ENCODE measurements at regions not wholly inside any gene's neighbourhood (a gene's known extent, or its start where the extent isn't known, plus 50 kb on each side); places are given as distances from the start of the nearest gene placed in this dataset.

DNA sequence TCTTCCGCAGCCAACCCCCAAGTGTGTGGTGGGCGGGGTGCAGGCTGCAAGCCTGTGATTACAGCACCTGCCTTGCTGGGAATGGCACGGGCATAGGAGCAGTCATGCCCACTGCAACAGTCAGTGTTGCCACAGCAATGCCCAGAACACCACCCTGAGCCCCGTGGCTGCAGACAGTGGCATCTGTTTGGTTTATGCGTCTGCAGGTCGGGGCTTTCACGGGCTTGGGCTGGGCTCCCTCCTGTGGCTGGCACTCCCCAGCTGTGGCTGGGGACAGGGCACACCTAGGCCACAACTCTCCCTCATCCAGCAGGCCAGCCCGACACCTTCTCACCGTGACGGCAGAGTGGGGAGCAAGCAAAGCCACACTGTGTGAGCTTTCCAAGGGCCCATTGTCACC lies 115.3 kb upstream of the C1QTNF9B start:
- Histone ChIP-seq H3K9me3 (ENCODE audit: control insufficient read depth in 2 of 3, low read length in 3 of 3) (no peaks in the 10 kb centered on the region), H3K4me1 (ENCODE audit: control insufficient read depth in 2 of 2, insufficient read depth in 2 of 2, low read length in 2 of 2) (no peaks in the 10 kb centered on the region), H3K27ac (ENCODE audit: low read depth, low read length) (no peak overlapping the region), H3K4me3 (ENCODE audit: low read length) (no peak overlapping the region), H3K36me3 (ENCODE audit: control insufficient read depth in 2 of 3, insufficient read depth in 3 of 3, low read length in 3 of 3) (no peaks in the 10 kb centered on the region), H3K27me3 (ENCODE audit: control insufficient read depth in 2 of 2, insufficient read depth in 2 of 2, low read length in 2 of 2) (no peaks in the 10 kb centered on the region)
- intact Hi-C loops (cut with micrococcal nuclease), result no loop called here
- H3K4me1 Mint-ChIP-seq, result peaks cover 0 to 2% (median 0%) of the 10 kb centered on the region in 7 donors
- no peak overlapping the region for H3K27ac Mint-ChIP-seq
- H3K9me3 Mint-ChIP-seq, result no peaks in the 10 kb centered on the region
- H3K36me3 Mint-ChIP-seq, result no peaks in the 10 kb centered on the region
- ChIA-PET POLR2A (no interaction called here), CTCF (no interaction called here)
- ATAC-seq, result no peak
- no peak for DNase-seq
- H3K27me3 Mint-ChIP-seq, result peaks cover 0 to 9% (median 0%) of the 10 kb centered on the region in 5 donors
- H3K4me3 Mint-ChIP-seq, result no peak overlapping the region

DNA sequence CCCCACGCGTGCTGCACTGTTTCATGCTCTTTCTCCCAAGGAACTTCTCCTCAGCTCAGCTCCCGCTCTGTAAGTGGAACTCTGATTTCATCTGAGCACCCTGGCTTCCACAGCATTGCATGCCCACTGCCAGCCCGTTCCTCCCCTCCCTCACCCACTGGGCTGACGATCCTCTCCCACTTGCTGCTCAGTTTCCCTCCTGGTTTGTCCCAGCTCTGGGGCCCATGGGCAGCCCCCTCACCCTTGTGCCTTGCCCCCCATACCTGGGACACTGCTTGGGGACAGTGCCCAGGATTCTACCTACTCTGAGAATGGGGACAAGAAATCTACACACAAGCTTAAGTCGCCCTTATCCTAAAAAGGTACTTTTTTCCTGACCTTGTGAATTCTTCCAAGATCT lies 115.9 kb upstream of the C1QTNF9B start:
- no peaks in the 10 kb centered on the region for H3K9me3 ChIP-seq (ENCODE audit: control insufficient read depth in 2 of 3, low read length in 3 of 3)
- Mint-ChIP-seq H3K4me1 (peaks cover 0 to 2% (median 0%) of the 10 kb centered on the region in 7 donors), H3K4me3 (no peak overlapping the region), H3K27ac (no peak overlapping the region), H3K27me3 (peaks cover 0 to 9% (median 0%) of the 10 kb centered on the region in 5 donors), H3K9me3 (no peaks in the 10 kb centered on the region), H3K36me3 (no peaks in the 10 kb centered on the region)
- no peaks in the 10 kb centered on the region for H3K4me1 ChIP-seq (ENCODE audit: control insufficient read depth in 2 of 2, insufficient read depth in 2 of 2, low read length in 2 of 2)
- POLR2A ChIA-PET, result no interaction called here
- intact Hi-C loops (cut with micrococcal nuclease), result no loop called here
- H3K27ac ChIP-seq (ENCODE audit: low read depth, low read length), result no peak overlapping the region
- no peak for ATAC-seq
- H3K36me3 ChIP-seq (ENCODE audit: control insufficient read depth in 2 of 3, insufficient read depth in 3 of 3, low read length in 3 of 3), result no peaks in the 10 kb centered on the region
- no peaks in the 10 kb centered on the region for H3K27me3 ChIP-seq (ENCODE audit: control insufficient read depth in 2 of 2, insufficient read depth in 2 of 2, low read length in 2 of 2)
- no peak for DNase-seq
- CTCF ChIA-PET, result no interaction called here
- no peak overlapping the region for H3K4me3 ChIP-seq (ENCODE audit: low read length)

DNA sequence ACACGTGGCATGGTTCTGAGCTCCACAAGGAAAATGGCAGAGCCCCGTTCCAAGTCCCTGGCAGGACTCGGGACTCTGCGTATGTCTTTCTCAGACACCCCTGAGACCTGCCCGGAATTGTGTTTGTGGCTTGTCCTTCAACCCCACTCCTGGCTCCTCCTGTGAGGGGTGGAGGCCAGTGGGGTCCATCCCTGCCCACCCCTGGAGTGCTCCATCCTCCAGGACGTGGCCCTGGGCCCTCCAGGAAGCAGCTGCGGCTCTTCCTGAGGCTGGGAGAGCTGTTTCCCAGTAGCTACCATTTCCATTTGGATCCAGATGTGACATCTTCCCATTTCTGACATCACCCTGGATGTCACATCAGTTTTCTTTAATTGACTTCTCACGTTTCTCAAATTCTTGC lies 118.7 kb upstream of the C1QTNF9B start:
- no peaks in the 10 kb centered on the region for H3K27me3 ChIP-seq (ENCODE audit: control insufficient read depth in 2 of 2, insufficient read depth in 2 of 2, low read length in 2 of 2)

DNA sequence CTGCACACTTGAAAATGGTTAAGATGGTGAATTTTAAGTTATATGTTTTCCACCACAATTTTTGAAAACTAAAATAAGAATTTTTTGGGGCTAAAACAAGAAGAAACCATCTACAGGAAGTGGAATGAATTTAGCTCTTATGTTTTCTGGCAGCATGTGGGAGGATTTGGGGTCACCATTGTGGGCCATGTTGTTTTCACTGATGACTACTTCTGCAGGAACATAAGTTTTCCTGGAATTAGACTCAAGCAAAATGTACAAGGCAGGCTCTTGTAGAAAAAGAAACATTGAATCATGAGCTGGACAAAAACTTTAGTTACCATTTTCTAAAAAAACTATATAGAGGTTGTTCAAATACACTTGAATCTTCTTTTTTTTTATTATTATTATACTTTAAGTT lies 125.3 kb upstream of the C1QTNF9B start:
- Histone ChIP-seq H3K9me3 (ENCODE audit: control insufficient read depth in 2 of 3, low read length in 3 of 3) (no peaks in the 10 kb centered on the region), H3K36me3 (ENCODE audit: control insufficient read depth in 2 of 3, insufficient read depth in 3 of 3, low read length in 3 of 3) (no peaks in the 10 kb centered on the region), H3K27ac (ENCODE audit: low read depth, low read length) (no peak overlapping the region), H3K4me1 (ENCODE audit: control insufficient read depth in 2 of 2, insufficient read depth in 2 of 2, low read length in 2 of 2) (no peaks in the 10 kb centered on the region), H3K27me3 (ENCODE audit: control insufficient read depth in 2 of 2, insufficient read depth in 2 of 2, low read length in 2 of 2) (no peaks in the 10 kb centered on the region), H3K4me3 (ENCODE audit: low read length) (no peak overlapping the region)
- Mint-ChIP-seq H3K4me3 (no peak overlapping the region), H3K4me1 (peaks cover 0 to 4% (median 0%) of the 10 kb centered on the region in 7 donors), H3K27ac (no peak overlapping the region), H3K36me3 (no peaks in the 10 kb centered on the region), H3K27me3 (peaks cover 0 to 8% (median 0%) of the 10 kb centered on the region in 5 donors), H3K9me3 (no peaks in the 10 kb centered on the region)
- no peak for ATAC-seq
- no peak for DNase-seq
- POLR2A ChIA-PET, result interaction anchor here (0.9 kb wide), 1 partner anchor 203 kb away, joined by 4 read pairs; no protein-coding TSS in a partner anchor
- CTCF ChIA-PET, result interaction anchor here (0.7 kb wide), 1 partner anchor 180 kb away, joined by 3 read pairs; no protein-coding TSS in a partner anchor
- intact Hi-C loops (cut with micrococcal nuclease), result no loop called here

More for the DNA sequence above, 118.7 kb upstream of the C1QTNF9B start:
- Histone ChIP-seq H3K9me3 (ENCODE audit: control insufficient read depth in 2 of 3, low read length in 3 of 3) (no peaks in the 10 kb centered on the region), H3K4me1 (ENCODE audit: control insufficient read depth in 2 of 2, insufficient read depth in 2 of 2, low read length in 2 of 2) (no peaks in the 10 kb centered on the region), H3K27ac (ENCODE audit: low read depth, low read length) (no peak overlapping the region), H3K36me3 (ENCODE audit: control insufficient read depth in 2 of 3, insufficient read depth in 3 of 3, low read length in 3 of 3) (no peaks in the 10 kb centered on the region), H3K4me3 (ENCODE audit: low read length) (no peak overlapping the region)
- ChIA-PET POLR2A (no interaction called here), CTCF (no interaction called here)
- DNase-seq (no peak), ATAC-seq (no peak)
- intact Hi-C loops (cut with micrococcal nuclease), result no loop called here
- peaks cover 0 to 4% (median 0%) of the 10 kb centered on the region in 5 donors for H3K27me3 Mint-ChIP-seq
- H3K4me1 Mint-ChIP-seq, result no peaks in the 10 kb centered on the region
- no peaks in the 10 kb centered on the region for H3K9me3 Mint-ChIP-seq
- H3K36me3 Mint-ChIP-seq, result no peaks in the 10 kb centered on the region
- H3K27ac Mint-ChIP-seq, result no peak overlapping the region
- H3K4me3 Mint-ChIP-seq, result no peak overlapping the region

DNA sequence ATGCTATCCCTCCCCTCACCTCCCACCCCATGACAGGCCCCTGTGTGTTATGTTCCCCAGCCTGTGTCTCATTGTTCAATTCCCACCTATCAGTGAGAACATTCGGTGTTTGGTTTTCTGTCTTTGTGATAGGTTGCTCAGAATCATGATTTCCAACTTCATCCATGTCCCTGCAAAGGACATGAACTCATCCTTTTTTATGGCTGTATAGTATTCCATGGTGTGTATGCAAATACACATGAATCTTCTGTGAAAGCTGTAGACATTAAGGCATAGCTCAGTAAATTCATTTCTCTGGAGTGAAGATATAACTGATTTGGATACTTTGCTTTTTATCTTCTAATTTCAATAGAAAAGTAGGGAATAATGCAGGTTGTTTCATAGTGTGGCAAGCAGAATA lies 125.8 kb upstream of the C1QTNF9B start:
- no peaks in the 10 kb centered on the region for H3K4me1 ChIP-seq (ENCODE audit: control insufficient read depth in 2 of 2, insufficient read depth in 2 of 2, low read length in 2 of 2)
- ChIA-PET POLR2A (interaction anchor here (0.9 kb wide), 1 partner anchor 203 kb away, joined by 4 read pairs; no protein-coding TSS in a partner anchor), CTCF (no interaction called here)
- no peak overlapping the region for H3K4me3 ChIP-seq (ENCODE audit: low read length)
- no peak overlapping the region for H3K27ac ChIP-seq (ENCODE audit: low read depth, low read length)
- no peak overlapping the region for H3K27ac Mint-ChIP-seq
- no peaks in the 10 kb centered on the region for H3K9me3 Mint-ChIP-seq
- no peaks in the 10 kb centered on the region for H3K36me3 ChIP-seq (ENCODE audit: control insufficient read depth in 2 of 3, insufficient read depth in 3 of 3, low read length in 3 of 3)
- no peak for DNase-seq
- H3K27me3 ChIP-seq (ENCODE audit: control insufficient read depth in 2 of 2, insufficient read depth in 2 of 2, low read length in 2 of 2), result no peaks in the 10 kb centered on the region
- ATAC-seq, result no peak
- H3K4me3 Mint-ChIP-seq, result no peak overlapping the region
- intact Hi-C loops (cut with micrococcal nuclease), result no loop called here
- peaks cover 0 to 11% (median 0%) of the 10 kb centered on the region in 5 donors for H3K27me3 Mint-ChIP-seq
- no peaks in the 10 kb centered on the region for H3K9me3 ChIP-seq (ENCODE audit: control insufficient read depth in 2 of 3, low read length in 3 of 3)
- no peaks in the 10 kb centered on the region for H3K36me3 Mint-ChIP-seq
- H3K4me1 Mint-ChIP-seq, result peaks cover 0 to 4% (median 0%) of the 10 kb centered on the region in 7 donors

DNA sequence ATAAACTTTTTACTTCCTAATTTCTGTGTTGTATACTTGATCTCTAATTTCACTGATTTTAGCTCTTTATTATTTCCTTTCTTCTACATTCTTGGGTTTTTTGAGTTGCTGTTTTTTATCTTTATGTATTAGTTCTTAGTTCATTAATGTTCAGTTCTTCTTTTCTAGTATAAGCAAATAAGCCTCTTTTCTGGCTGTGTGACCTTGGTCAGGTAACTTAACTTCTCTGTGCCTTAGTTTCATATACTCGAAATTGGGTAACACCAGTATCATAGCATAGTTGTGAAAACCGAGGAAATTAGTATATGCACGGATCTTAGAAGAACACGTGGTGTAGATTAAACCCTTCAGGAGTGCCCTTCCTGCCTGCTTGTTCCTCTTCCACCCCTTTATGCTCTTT lies 130.2 kb upstream of the C1QTNF9B start:
- POLR2A ChIA-PET, result no interaction called here
- H3K36me3 Mint-ChIP-seq, result peaks cover 0 to 2% (median 0%) of the 10 kb centered on the region in 5 donors
- ATAC-seq, result no peak

DNA sequence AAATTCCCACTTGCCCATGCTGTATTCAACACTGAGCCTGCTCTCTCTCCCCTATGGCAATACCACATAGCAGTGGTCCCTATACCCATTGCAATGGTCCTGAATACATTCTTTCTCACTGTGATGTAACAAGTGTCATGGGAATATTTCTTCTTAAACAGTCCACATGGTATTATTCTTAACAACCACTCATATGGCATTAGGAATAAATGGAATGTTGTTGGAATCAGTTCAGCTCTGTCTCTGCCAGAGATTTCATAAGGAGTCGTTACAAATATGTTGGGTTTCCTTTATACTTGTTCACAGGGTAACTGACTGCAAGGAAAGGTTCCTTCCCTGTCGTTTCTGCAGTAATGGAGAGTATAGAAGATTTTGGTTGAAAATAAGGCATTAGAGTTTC lies 128.3 kb upstream of the SPATA13 start:
- H3K27ac ChIP-seq (ENCODE audit: low read depth, low read length), result no peak overlapping the region
- no peak overlapping the region for H3K27ac Mint-ChIP-seq
- peaks cover 0 to 2% (median 0%) of the 10 kb centered on the region in 5 donors for H3K36me3 Mint-ChIP-seq
- H3K4me1 ChIP-seq (ENCODE audit: control insufficient read depth in 2 of 2, insufficient read depth in 2 of 2, low read length in 2 of 2), result no peaks in the 10 kb centered on the region
- DNase-seq (no peak), ATAC-seq (no peak)
- intact Hi-C loops (cut with micrococcal nuclease), result no loop called here
- no peaks in the 10 kb centered on the region for H3K27me3 ChIP-seq (ENCODE audit: control insufficient read depth in 2 of 2, insufficient read depth in 2 of 2, low read length in 2 of 2)
- H3K9me3 Mint-ChIP-seq, result peaks cover 0 to 4% (median 0%) of the 10 kb centered on the region in 11 donors
- H3K4me3 ChIP-seq (ENCODE audit: low read length), result no peak overlapping the region
- no peaks in the 10 kb centered on the region for H3K9me3 ChIP-seq (ENCODE audit: control insufficient read depth in 2 of 3, low read length in 3 of 3)
- H3K4me1 Mint-ChIP-seq, result peaks cover 0 to 1% (median 0%) of the 10 kb centered on the region in 7 donors
- ChIA-PET CTCF (no interaction called here), POLR2A (no interaction called here)
- peaks cover 4 to 42% (median 21%) of the 10 kb centered on the region in 5 donors for H3K27me3 Mint-ChIP-seq
- no peak overlapping the region for H3K4me3 Mint-ChIP-seq
- no peaks in the 10 kb centered on the region for H3K36me3 ChIP-seq (ENCODE audit: control insufficient read depth in 2 of 3, insufficient read depth in 3 of 3, low read length in 3 of 3)

More for the DNA sequence above, 130.2 kb upstream of the C1QTNF9B start:
- DNase-seq, result no peak
- H3K36me3 ChIP-seq (ENCODE audit: control insufficient read depth in 2 of 3, insufficient read depth in 3 of 3, low read length in 3 of 3), result no peaks in the 10 kb centered on the region
- no peaks in the 10 kb centered on the region for H3K27me3 ChIP-seq (ENCODE audit: control insufficient read depth in 2 of 2, insufficient read depth in 2 of 2, low read length in 2 of 2)
- H3K9me3 ChIP-seq (ENCODE audit: control insufficient read depth in 2 of 3, low read length in 3 of 3), result no peaks in the 10 kb centered on the region
- H3K27ac Mint-ChIP-seq, result no peak overlapping the region
- H3K4me3 Mint-ChIP-seq, result no peak overlapping the region
- intact Hi-C loops (cut with micrococcal nuclease), result no loop called here
- peaks cover 0 to 4% (median 0%) of the 10 kb centered on the region in 11 donors for H3K9me3 Mint-ChIP-seq
- no peaks in the 10 kb centered on the region for H3K4me1 ChIP-seq (ENCODE audit: control insufficient read depth in 2 of 2, insufficient read depth in 2 of 2, low read length in 2 of 2)
- no peak overlapping the region for H3K27ac ChIP-seq (ENCODE audit: low read depth, low read length)
- peaks cover 4 to 36% (median 15%) of the 10 kb centered on the region in 5 donors for H3K27me3 Mint-ChIP-seq
- peaks cover 0 to 2% (median 0%) of the 10 kb centered on the region in 7 donors for H3K4me1 Mint-ChIP-seq
- no peak overlapping the region for H3K4me3 ChIP-seq (ENCODE audit: low read length)
- CTCF ChIA-PET, result interaction anchor here (0.6 kb wide), 1 partner anchor 439 kb away, joined by 3 read pairs; no protein-coding TSS in a partner anchor
